ENCODE measurements at regions not wholly inside any gene's neighbourhood (a gene's known extent, or its start where the extent isn't known, plus 50 kb on each side); places are given as distances from the start of the nearest gene placed in this dataset.

DNA sequence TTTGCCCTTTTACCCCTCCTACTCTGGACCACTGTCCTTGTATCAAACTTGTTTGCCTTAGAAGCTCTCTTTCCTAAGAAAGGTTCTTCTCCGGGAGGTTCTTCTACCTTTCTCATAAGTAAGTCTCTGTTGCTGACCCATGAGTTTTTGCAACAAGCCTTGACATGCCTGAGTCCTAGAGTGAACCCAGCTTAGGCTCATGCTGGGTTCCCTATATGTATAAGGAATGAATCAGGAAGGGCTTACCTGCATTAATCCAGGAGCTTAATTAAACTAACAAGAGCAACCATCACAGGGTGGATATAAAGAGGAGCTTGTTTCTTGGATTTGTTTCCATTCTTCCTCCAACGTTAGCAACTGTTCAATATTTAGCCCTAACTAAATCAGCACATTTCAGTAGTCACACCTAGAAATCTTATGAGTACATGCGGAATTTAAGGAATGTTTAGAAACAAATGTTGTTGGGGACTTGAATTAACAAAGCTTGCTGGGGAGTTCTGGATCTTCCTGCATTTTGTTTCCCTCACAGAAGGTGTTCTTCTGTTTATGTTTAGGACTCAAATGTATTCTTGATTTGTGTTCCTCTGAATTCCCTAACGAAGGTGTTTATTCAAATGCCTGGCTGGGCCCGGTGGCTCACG, 64.3 kb upstream of the RAB3GAP2 start:
- Histone ChIP-seq H3K36me3 (ENCODE audit: insufficient read depth, low read length) (no peaks in the 10 kb centered on the region), H3K9ac (ENCODE audit: low read depth, low read length) (no peak overlapping the region), H3K4me2 (ENCODE audit: insufficient read depth, low read length) (no peak overlapping the region), H3K9me3 (ENCODE audit: insufficient read depth, low read length, severe bottlenecking) (no peaks in the 10 kb centered on the region), H3K79me2 (ENCODE audit: insufficient read depth, low read length) (no peaks in the 10 kb centered on the region), H3K27ac (ENCODE audit: low read length) (no peak overlapping the region), H3K4me3 (ENCODE audit: low read depth in 1 of 2, low read length in 2 of 2) (no peak overlapping the region), H2AFZ (ENCODE audit: low read depth, low read length) (no peak overlapping the region), H3K27me3 (ENCODE audit: insufficient read depth, low read length, poor library complexity) (no peaks in the 10 kb centered on the region), H3K4me1 (ENCODE audit: insufficient read depth, low read length) (no peaks in the 10 kb centered on the region), H4K20me1 (ENCODE audit: insufficient read depth, low read length) (no peaks in the 10 kb centered on the region)
- ATAC-seq (ENCODE audit: insufficient read depth, low read depth) = no peak
- no peak for TF ChIP-seq CTCF (IDR thresholded peaks at IDR 0.05; ENCODE audit: borderline replicate concordance, extremely low read depth, low read length, poor library complexity, severe bottlenecking)
- no peak for TF ChIP-seq EZH2 (IDR thresholded peaks at IDR 0.05; ENCODE audit: borderline replicate concordance, low read depth, low read length, severe bottlenecking)
- DNase-seq = no peak

DNA sequence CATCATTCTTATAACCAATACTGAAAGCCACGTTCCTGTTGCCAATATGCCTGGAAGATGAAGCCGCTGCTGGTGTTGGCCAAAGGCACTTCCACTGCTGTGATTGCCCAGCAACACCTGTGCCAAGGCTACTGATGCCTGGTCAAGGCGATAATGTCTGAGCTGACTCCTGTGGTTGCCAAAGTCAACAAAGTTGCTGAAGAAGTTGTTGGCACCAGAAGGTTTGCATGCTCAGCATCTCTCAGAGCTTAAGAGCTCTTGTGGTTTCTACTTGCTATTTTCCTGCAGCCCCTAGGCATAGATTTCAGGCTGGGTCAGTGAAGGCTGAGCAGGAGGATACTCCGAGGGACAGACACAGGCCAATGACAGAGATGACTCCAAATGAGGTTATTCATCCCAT, 63.4 kb upstream of the RAB3GAP2 start:
- DNase-seq (no peak), ATAC-seq (ENCODE audit: insufficient read depth, low read depth) (no peak)
- H3K27me3 ChIP-seq (ENCODE audit: insufficient read depth, low read length, poor library complexity) = no peaks in the 10 kb centered on the region
- H3K4me3 ChIP-seq (ENCODE audit: low read depth in 1 of 2, low read length in 2 of 2) = no peak overlapping the region
- TF ChIP-seq CTCF (IDR thresholded peaks at IDR 0.05; ENCODE audit: borderline replicate concordance, extremely low read depth, low read length, poor library complexity, severe bottlenecking) = no peak
- H3K9me3 ChIP-seq (ENCODE audit: insufficient read depth, low read length, severe bottlenecking) = no peaks in the 10 kb centered on the region
- no peaks in the 10 kb centered on the region for H3K36me3 ChIP-seq (ENCODE audit: insufficient read depth, low read length)
- H3K9ac ChIP-seq (ENCODE audit: low read depth, low read length) = no peak overlapping the region
- H4K20me1 ChIP-seq (ENCODE audit: insufficient read depth, low read length) = no peaks in the 10 kb centered on the region
- no peak overlapping the region for H3K27ac ChIP-seq (ENCODE audit: low read length)
- H3K4me2 ChIP-seq (ENCODE audit: insufficient read depth, low read length) = no peak overlapping the region
- H2AFZ ChIP-seq (ENCODE audit: low read depth, low read length) = no peak overlapping the region
- no peaks in the 10 kb centered on the region for H3K79me2 ChIP-seq (ENCODE audit: insufficient read depth, low read length)
- no peaks in the 10 kb centered on the region for H3K4me1 ChIP-seq (ENCODE audit: insufficient read depth, low read length)

DNA sequence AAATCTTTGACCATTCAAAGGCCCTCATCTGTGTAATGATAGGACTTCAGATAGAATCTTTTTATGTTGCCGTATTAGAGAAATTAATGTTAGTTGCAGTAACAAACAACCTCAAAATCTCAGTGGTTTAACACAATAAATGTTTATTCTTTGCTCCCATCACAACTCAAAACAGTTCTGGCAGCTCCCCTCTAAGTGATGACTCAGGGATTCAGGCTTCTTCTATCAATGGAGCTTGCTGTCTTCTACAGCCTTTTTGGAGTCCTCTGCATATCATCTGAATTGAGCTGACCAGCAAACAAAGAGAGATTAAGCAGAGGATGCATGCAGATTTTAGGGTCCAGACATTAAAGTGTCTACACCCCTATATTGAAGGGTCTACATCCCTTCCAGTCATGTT, 59.1 kb upstream of the RAB3GAP2 start:
- H4K20me1 ChIP-seq (ENCODE audit: insufficient read depth, low read length) = no peaks in the 10 kb centered on the region
- H3K4me1 ChIP-seq (ENCODE audit: insufficient read depth, low read length) = no peaks in the 10 kb centered on the region
- no peaks in the 10 kb centered on the region for H3K79me2 ChIP-seq (ENCODE audit: insufficient read depth, low read length)
- DNase-seq (no peak), ATAC-seq (ENCODE audit: insufficient read depth, low read depth) (no peak)
- H3K4me2 ChIP-seq (ENCODE audit: insufficient read depth, low read length) = no peak overlapping the region
- no peaks in the 10 kb centered on the region for H3K9me3 ChIP-seq (ENCODE audit: insufficient read depth, low read length, severe bottlenecking)
- no peak overlapping the region for H3K9ac ChIP-seq (ENCODE audit: low read depth, low read length)
- no peaks in the 10 kb centered on the region for H3K36me3 ChIP-seq (ENCODE audit: insufficient read depth, low read length)
- peaks cover 7% of the 10 kb centered on the region for H3K27me3 ChIP-seq (ENCODE audit: insufficient read depth, low read length, poor library complexity)
- H3K4me3 ChIP-seq (ENCODE audit: low read depth in 1 of 2, low read length in 2 of 2) = no peak overlapping the region
- TF ChIP-seq EZH2 (IDR thresholded peaks at IDR 0.05; ENCODE audit: borderline replicate concordance, low read depth, low read length, severe bottlenecking) (no peak), CTCF (IDR thresholded peaks at IDR 0.05; ENCODE audit: borderline replicate concordance, extremely low read depth, low read length, poor library complexity, severe bottlenecking) (no peak)
- no peak overlapping the region for H3K27ac ChIP-seq (ENCODE audit: low read length)
- H2AFZ ChIP-seq (ENCODE audit: low read depth, low read length) = no peak overlapping the region

GRCh38 chr1:220330265-220330664, 58.0 kb upstream of the RAB3GAP2 start:
- no peak overlapping the region for H3K27ac ChIP-seq (ENCODE audit: low read length)
- DNase-seq (no peak), ATAC-seq (ENCODE audit: insufficient read depth, low read depth) (no peak)
- H3K9ac ChIP-seq (ENCODE audit: low read depth, low read length) = no peak overlapping the region
- TF ChIP-seq CTCF (IDR thresholded peaks at IDR 0.05; ENCODE audit: borderline replicate concordance, extremely low read depth, low read length, poor library complexity, severe bottlenecking) (no peak), EZH2 (IDR thresholded peaks at IDR 0.05; ENCODE audit: borderline replicate concordance, low read depth, low read length, severe bottlenecking) (no peak)
- H3K9me3 ChIP-seq (ENCODE audit: insufficient read depth, low read length, severe bottlenecking) = no peaks in the 10 kb centered on the region
- H3K4me3 ChIP-seq (ENCODE audit: low read depth in 1 of 2, low read length in 2 of 2) = no peak overlapping the region
- no peak overlapping the region for H3K4me2 ChIP-seq (ENCODE audit: insufficient read depth, low read length)
- H3K27me3 ChIP-seq (ENCODE audit: insufficient read depth, low read length, poor library complexity) = peaks cover 7% of the 10 kb centered on the region
- H3K36me3 ChIP-seq (ENCODE audit: insufficient read depth, low read length) = no peaks in the 10 kb centered on the region
- H4K20me1 ChIP-seq (ENCODE audit: insufficient read depth, low read length) = no peaks in the 10 kb centered on the region
- H3K4me1 ChIP-seq (ENCODE audit: insufficient read depth, low read length) = no peaks in the 10 kb centered on the region
- H3K79me2 ChIP-seq (ENCODE audit: insufficient read depth, low read length) = no peaks in the 10 kb centered on the region
- H2AFZ ChIP-seq (ENCODE audit: low read depth, low read length) = no peak overlapping the region
